Gastrocnemius medialis (tissue), 4 donors: ENCODE measurements at regions not wholly inside any gene's neighbourhood (a gene's known extent, or its start where the extent isn't known, plus 50 kb on each side); places are given as distances from the start of the nearest gene placed in this dataset.

ENCODE experiments used
- POLR2A ChIP-seq, 2 donors: fragments of 450-650 bp; IDR thresholded peaks; one replicate each; pipeline ENCODE4 v1.6.1; 2017; ENCODE audit warnings: antibody characterized with exemption in 2 of 2, mild to moderate bottlenecking in 2 of 2, moderate library complexity in 2 of 2
- TF ChIP-seq, protein P1 (sequence below), 5 experiments: fragments of 450-650 bp in 3 of 5; fragments of 200-600 bp in 2 of 5; sonication (generic) in 2 of 5; IDR thresholded peaks in 4 of 5; conservative IDR thresholded peaks in 1 of 5; 1 replicate in 4 of 5; 2 replicates in 1 of 5; pipeline ENCODE4 v1.5.1; 2016 to 2019; ENCODE audit warnings: antibody characterized with exemption in 5 of 5, mild to moderate bottlenecking in 3 of 5, moderate library complexity in 3 of 5

DNA sequence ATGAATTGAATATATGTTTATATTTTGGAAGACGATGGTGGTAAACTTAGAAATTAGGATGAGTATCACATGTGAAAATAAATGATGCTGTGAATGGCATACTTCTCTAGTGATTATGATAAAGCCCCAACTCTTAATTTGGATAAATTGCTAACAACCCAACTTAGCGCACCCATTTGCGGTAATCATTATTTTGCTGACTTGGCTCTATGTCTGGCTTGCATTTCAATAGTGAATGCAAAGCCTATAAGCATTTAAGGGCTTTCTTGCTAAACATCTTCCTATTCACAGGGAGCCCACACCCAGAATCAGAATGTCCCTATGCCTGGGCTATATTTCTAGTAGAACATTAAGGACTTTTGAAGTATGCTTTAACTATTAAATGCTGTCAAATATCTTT lies 910.7 kb upstream of the FANCL start:
- TF ChIP-seq POLR2A (IDR thresholded peaks at IDR 0.05), result no peak
- TF ChIP-seq, protein P1, sequence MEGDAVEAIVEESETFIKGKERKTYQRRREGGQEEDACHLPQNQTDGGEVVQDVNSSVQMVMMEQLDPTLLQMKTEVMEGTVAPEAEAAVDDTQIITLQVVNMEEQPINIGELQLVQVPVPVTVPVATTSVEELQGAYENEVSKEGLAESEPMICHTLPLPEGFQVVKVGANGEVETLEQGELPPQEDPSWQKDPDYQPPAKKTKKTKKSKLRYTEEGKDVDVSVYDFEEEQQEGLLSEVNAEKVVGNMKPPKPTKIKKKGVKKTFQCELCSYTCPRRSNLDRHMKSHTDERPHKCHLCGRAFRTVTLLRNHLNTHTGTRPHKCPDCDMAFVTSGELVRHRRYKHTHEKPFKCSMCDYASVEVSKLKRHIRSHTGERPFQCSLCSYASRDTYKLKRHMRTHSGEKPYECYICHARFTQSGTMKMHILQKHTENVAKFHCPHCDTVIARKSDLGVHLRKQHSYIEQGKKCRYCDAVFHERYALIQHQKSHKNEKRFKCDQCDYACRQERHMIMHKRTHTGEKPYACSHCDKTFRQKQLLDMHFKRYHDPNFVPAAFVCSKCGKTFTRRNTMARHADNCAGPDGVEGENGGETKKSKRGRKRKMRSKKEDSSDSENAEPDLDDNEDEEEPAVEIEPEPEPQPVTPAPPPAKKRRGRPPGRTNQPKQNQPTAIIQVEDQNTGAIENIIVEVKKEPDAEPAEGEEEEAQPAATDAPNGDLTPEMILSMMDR (IDR thresholded peaks at IDR 0.05 in 4 of 5, conservative IDR thresholded peaks at IDR 0.05 in 1 of 5), result no peak
